WTC11 (cell line): ENCODE measurements at regions not wholly inside any gene's neighbourhood (a gene's known extent, or its start where the extent isn't known, plus 50 kb on each side); places are given as distances from the start of the nearest gene placed in this dataset.

Experiments used
- CBFB ChIP-seq: sonication (generic); formaldehyde crosslinking; IDR thresholded peaks from 2 replicates; pipeline ENCODE4 v1.8.1; 2022; ENCODE audit warnings: mild to moderate bottlenecking, low read depth, missing genetic modification reagents
- CREB1 ChIP-seq: sonication (generic); formaldehyde crosslinking; IDR thresholded peaks from 2 replicates; pipeline ENCODE4 v1.8.0; 2023; ENCODE audit warnings: mild to moderate bottlenecking, missing genetic modification reagents
- ETV6 ChIP-seq: sonication (generic); formaldehyde crosslinking; IDR thresholded peaks from 2 replicates; pipeline ENCODE4 v1.8.1; 2022; ENCODE audit warnings: mild to moderate bottlenecking, missing genetic modification reagents
- JUN ChIP-seq: sonication (generic); formaldehyde crosslinking; IDR thresholded peaks from 2 replicates; pipeline ENCODE4 v1.8.0; 2023; ENCODE audit warnings: mild to moderate bottlenecking, missing genetic modification reagents
- NFE2L1 ChIP-seq: sonication (generic); formaldehyde crosslinking; IDR thresholded peaks from 2 replicates; pipeline ENCODE4 v1.8.1; 2023; ENCODE audit warnings: missing genetic modification reagents
- NFYB ChIP-seq: sonication (generic); formaldehyde crosslinking; conservative IDR thresholded peaks from 2 replicates; pipeline ENCODE4 v1.8.0; 2022; ENCODE audit warnings: low read depth, missing genetic modification reagents
- SMAD3 ChIP-seq: sonication (generic); formaldehyde crosslinking; IDR thresholded peaks from 2 replicates; pipeline ENCODE4 v1.8.0; 2022; ENCODE audit warnings: missing genetic modification reagents, mild to moderate bottlenecking, borderline replicate concordance
- SP1 ChIP-seq: sonication (generic); formaldehyde crosslinking; conservative IDR thresholded peaks from 2 replicates; pipeline ENCODE4 v1.8.1; 2022; ENCODE audit warnings: missing genetic modification reagents
- TF ChIP-seq, protein P1 (sequence below): fragments of 200-600 bp; IDR thresholded peaks from 2 replicates; pipeline ENCODE4 v1.8.0; 2022; ENCODE audit warnings: antibody characterized with exemption
- TF ChIP-seq, protein P2 (sequence below): sonication (generic); formaldehyde crosslinking; IDR thresholded peaks from 2 replicates; pipeline ENCODE4 v1.8.1; 2023; ENCODE audit warnings: mild to moderate bottlenecking, missing genetic modification reagents, moderate library complexity
- TF ChIP-seq, protein P3 (sequence below): sonication (generic); formaldehyde crosslinking; IDR thresholded peaks from 2 replicates; pipeline ENCODE4 v1.8.0; 2022; ENCODE audit warnings: mild to moderate bottlenecking, missing genetic modification reagents
- TF ChIP-seq, protein P4 (sequence below): sonication (generic); formaldehyde crosslinking; IDR thresholded peaks from 2 replicates; pipeline ENCODE4 v1.8.1; 2022; ENCODE audit warnings: mild to moderate bottlenecking, moderate library complexity, missing genetic modification reagents

DNA sequence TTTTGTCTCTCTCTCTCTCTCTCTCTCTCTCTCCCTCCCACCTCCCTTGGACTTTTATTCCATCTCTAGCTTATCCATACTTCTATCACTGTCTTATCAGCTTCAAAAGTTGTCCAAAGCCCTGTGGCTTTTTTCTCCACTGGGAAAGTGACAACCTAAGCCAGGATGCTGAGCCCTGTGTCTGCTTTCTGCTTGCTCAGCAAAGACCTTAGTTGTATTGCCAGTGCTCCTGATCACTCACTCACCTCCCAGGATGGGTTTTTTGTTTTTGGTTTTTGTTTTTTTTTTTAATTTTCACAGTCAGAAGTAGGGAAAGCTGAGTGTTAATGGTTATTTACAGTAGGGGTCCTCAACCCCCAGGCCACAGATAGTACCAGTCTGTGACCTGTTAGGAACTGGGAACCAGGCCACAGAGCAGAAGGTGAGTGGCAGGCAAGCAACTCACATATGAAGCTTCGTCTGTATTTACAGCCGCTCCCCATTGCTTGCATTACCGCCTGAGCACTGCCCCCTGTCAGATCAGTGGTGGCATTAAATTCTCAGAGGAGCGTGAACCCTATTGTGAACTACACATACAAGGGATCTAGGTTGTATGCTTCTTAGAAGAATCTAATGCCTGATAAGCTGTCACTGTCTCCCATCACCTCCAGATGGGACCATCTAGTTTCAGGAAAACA, 125.0 kb upstream of the ID4 start:
- TF ChIP-seq CBFB (CRISPR knock-in tag) (no peak), SMAD3 (CRISPR knock-in tag) (no peak), SP1 (CRISPR knock-in tag) (no peak), CREB1 (CRISPR knock-in tag) (no peak), ETV6 (CRISPR knock-in tag) (no peak), JUN (CRISPR knock-in tag) (no peak), NFE2L1 (CRISPR knock-in tag) (no peak), NFYB (CRISPR knock-in tag) (no peak)
- TF ChIP-seq, protein P1, sequence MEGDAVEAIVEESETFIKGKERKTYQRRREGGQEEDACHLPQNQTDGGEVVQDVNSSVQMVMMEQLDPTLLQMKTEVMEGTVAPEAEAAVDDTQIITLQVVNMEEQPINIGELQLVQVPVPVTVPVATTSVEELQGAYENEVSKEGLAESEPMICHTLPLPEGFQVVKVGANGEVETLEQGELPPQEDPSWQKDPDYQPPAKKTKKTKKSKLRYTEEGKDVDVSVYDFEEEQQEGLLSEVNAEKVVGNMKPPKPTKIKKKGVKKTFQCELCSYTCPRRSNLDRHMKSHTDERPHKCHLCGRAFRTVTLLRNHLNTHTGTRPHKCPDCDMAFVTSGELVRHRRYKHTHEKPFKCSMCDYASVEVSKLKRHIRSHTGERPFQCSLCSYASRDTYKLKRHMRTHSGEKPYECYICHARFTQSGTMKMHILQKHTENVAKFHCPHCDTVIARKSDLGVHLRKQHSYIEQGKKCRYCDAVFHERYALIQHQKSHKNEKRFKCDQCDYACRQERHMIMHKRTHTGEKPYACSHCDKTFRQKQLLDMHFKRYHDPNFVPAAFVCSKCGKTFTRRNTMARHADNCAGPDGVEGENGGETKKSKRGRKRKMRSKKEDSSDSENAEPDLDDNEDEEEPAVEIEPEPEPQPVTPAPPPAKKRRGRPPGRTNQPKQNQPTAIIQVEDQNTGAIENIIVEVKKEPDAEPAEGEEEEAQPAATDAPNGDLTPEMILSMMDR: no peak
- TF ChIP-seq, protein P2, sequence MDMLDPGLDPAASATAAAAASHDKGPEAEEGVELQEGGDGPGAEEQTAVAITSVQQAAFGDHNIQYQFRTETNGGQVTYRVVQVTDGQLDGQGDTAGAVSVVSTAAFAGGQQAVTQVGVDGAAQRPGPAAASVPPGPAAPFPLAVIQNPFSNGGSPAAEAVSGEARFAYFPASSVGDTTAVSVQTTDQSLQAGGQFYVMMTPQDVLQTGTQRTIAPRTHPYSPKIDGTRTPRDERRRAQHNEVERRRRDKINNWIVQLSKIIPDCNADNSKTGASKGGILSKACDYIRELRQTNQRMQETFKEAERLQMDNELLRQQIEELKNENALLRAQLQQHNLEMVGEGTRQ (CRISPR knock-in tag): no peak
- TF ChIP-seq, protein P3, sequence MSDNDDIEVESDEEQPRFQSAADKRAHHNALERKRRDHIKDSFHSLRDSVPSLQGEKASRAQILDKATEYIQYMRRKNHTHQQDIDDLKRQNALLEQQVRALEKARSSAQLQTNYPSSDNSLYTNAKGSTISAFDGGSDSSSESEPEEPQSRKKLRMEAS (CRISPR knock-in tag): no peak
- TF ChIP-seq, protein P4, sequence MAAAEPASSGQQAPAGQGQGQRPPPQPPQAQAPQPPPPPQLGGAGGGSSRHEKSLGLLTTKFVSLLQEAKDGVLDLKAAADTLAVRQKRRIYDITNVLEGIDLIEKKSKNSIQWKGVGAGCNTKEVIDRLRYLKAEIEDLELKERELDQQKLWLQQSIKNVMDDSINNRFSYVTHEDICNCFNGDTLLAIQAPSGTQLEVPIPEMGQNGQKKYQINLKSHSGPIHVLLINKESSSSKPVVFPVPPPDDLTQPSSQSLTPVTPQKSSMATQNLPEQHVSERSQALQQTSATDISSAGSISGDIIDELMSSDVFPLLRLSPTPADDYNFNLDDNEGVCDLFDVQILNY (CRISPR knock-in tag): no peak
